OCI-LY1 (cell line): ENCODE measurements at regions not wholly inside any gene's neighbourhood (a gene's known extent, or its start where the extent isn't known, plus 50 kb on each side); places are given as distances from the start of the nearest gene placed in this dataset.
"Not testable (repeated sequence)": the region's sequence is repeated elsewhere in the genome, so short reads cannot be mapped to it uniquely, and the experiment has no call there.

Experiments
- H2AFZ ChIP-seq: fragments of 200-600 bp; sonication (generic), shearing (Covaris generic); 2 replicates; pipeline ENCODE4 v1.6.0; 2014; ENCODE audit warnings: antibody characterized with exemption, mild to moderate bottlenecking, low read length
- H3F3A ChIP-seq: fragments of 200-600 bp; sonication (generic), shearing (Covaris generic); 2 replicates; pipeline ENCODE4 v1.6.0; 2014; ENCODE audit warnings: mild to moderate bottlenecking, antibody characterized with exemption, low read length, moderate library complexity; ENCODE audit not compliant: insufficient read depth
- H3K27ac ChIP-seq: fragments of 200-600 bp; sonication (generic); 2 replicates; pipeline ENCODE4 v1.5.1; 2014; ENCODE audit warnings: low read length, mixed run types, mild to moderate bottlenecking, low read depth; ENCODE audit not compliant: poor library complexity, severe bottlenecking
- H3K27me3 ChIP-seq: fragments of 200-600 bp; sonication (generic); 2 replicates; pipeline ENCODE4 v1.6.0; 2014; ENCODE audit warnings: antibody characterized with exemption, mild to moderate bottlenecking, low read length, moderate library complexity; ENCODE audit not compliant: insufficient read depth
- H3K36me3 ChIP-seq: fragments of 200-600 bp; sonication (generic); 2 replicates; pipeline ENCODE4 v1.6.1; 2014; ENCODE audit warnings: mild to moderate bottlenecking, antibody characterized with exemption, low read length, moderate library complexity, mixed read lengths; ENCODE audit not compliant: insufficient read depth
- H3K4me1 ChIP-seq: fragments of 200-600 bp; sonication (generic); 2 replicates; pipeline ENCODE4 v1.5.1; 2014; ENCODE audit warnings: mild to moderate bottlenecking, low read length, moderate library complexity; ENCODE audit not compliant: insufficient read depth, severe bottlenecking
- H3K4me2 ChIP-seq: fragments of 200-600 bp; sonication (generic), shearing (Covaris generic); 2 replicates; pipeline ENCODE4 v1.6.1; 2014; ENCODE audit warnings: low read length
- H3K4me3 ChIP-seq: fragments of 200-600 bp; sonication (generic); 2 replicates; pipeline ENCODE4 v1.5.1; 2014; ENCODE audit warnings: low read length, low read depth, mild to moderate bottlenecking, mixed read lengths; ENCODE audit not compliant: poor library complexity, severe bottlenecking
- H3K79me2 ChIP-seq: fragments of 200-600 bp; shearing (Covaris generic); 2 replicates; pipeline ENCODE4 v1.6.1; 2016; ENCODE audit warnings: mixed run types, low read length, mixed read lengths; ENCODE audit not compliant: insufficient read depth
- H3K9ac ChIP-seq: fragments of 200-600 bp; sonication (generic), shearing (Covaris generic); 2 replicates; pipeline ENCODE4 v1.6.1; 2014; ENCODE audit warnings: mild to moderate bottlenecking, low read length, mixed read lengths
- H3K9me2 ChIP-seq: fragments of 200-600 bp; sonication (generic), shearing (Covaris generic); 2 replicates; pipeline ENCODE4 v1.6.1; 2014; ENCODE audit warnings: low read depth, mild to moderate bottlenecking, low read length, mixed read lengths
- H3K9me3 ChIP-seq: fragments of 200-600 bp; shearing (Covaris generic); 2 replicates; pipeline ENCODE4 v1.6.1; 2014; ENCODE audit warnings: low read length, mixed read lengths
- H4K20me1 ChIP-seq: fragments of 200-600 bp; sonication (generic), shearing (Covaris generic); 2 replicates; pipeline ENCODE4 v1.6.0; 2016; ENCODE audit warnings: mild to moderate bottlenecking, low read length; ENCODE audit not compliant: insufficient read depth

DNA sequence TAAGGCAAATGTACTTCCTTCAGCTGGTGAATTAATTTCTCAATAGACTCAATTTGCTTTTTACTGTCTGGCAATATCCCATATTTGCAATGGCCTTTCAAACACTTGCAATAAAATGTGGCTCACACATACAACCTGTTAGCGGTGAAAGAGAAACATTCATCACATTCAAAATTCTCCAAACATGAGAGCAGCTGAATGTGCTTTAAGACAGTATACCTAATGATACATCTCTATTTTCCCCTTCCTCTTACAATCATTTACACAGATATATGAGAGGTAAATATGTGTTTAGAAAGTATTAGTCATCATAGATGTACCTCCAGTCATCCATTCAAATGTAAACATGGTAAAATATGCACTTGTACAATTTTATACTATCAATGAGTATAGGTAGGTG, 61.5 kb upstream of the GOLGA8O start:
- H2AFZ ChIP-seq, H3K36me3 ChIP-seq, H3K4me3 ChIP-seq, H3K4me2 ChIP-seq, H3F3A ChIP-seq, H3K9me3 ChIP-seq, H3K79me2 ChIP-seq, H3K27ac ChIP-seq, H3K27me3 ChIP-seq, H3K9me2 ChIP-seq, H3K4me1 ChIP-seq, H3K9ac ChIP-seq, H4K20me1 ChIP-seq: not testable (repeated sequence)

DNA sequence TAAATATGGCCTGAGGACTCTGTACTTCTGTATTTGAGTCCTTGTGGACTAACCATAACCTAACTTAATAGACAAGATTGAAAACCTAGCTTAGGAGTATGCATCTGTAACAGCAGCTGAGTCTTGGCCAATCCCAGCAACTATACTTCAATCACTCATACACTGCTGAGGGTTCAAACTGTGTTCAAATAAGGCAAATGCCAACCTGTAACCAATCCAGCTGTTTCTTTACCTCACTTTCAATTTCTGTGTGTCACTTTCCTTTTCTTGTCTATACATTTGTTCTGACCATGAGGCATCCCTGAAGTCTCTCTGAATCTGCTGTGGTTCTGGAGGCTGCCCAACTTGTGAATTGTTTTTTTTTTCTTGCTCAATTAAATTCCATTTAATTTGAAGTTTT, 57.9 kb upstream of the GOLGA8O start:
- not testable (repeated sequence) for H3F3A ChIP-seq, H3K4me2 ChIP-seq, H3K27ac ChIP-seq, H3K36me3 ChIP-seq, H3K9ac ChIP-seq, H3K27me3 ChIP-seq, H3K79me2 ChIP-seq, H3K4me1 ChIP-seq, H3K4me3 ChIP-seq, H3K9me2 ChIP-seq, H3K9me3 ChIP-seq, H2AFZ ChIP-seq, H4K20me1 ChIP-seq

DNA sequence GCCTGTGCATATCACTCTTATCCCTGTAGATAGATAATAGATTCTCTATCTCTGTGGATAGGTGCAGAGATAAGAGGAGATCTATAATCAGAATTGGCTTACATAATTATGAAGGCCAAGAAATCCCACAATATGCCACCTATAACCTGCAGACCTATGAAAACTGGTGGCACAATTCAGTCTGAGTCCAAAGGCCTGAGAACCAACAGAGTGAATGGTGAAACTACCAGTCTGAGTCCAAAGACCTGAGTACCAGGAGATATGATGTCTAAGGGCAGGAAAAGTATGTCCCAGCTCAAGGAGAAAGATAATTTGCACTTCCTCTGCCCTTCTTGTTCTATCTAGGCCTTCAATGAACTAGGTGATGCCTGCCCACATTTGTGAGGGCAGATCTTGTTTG, 54.6 kb upstream of the GOLGA8O start:
- H2AFZ ChIP-seq, H3K4me2 ChIP-seq, H4K20me1 ChIP-seq, H3K9me3 ChIP-seq, H3K27ac ChIP-seq, H3K9me2 ChIP-seq, H3F3A ChIP-seq, H3K36me3 ChIP-seq, H3K9ac ChIP-seq, H3K27me3 ChIP-seq, H3K79me2 ChIP-seq, H3K4me1 ChIP-seq, H3K4me3 ChIP-seq: not testable (repeated sequence)

DNA sequence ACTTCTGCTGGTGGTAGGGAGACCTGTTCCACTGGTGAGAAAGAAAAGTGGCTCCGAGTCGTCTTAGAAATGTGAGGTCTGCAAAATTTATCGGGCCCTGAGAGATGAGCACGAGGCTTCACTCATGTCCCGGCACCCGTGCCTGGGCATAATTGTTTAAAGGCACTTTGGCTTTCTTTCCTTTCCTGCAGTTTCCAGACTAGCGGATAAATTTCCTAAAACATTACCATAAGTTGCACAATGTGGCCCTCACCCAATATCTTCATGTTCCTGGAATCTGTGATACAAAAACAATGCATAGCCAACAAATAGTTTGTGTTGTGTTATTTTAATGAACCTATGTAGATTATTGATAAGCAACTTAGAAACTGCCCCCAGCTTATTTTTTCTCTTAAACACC, 52.6 kb upstream of the GOLGA8O start:
- H3K9me2 ChIP-seq, H3K27ac ChIP-seq, H3K36me3 ChIP-seq, H3K4me2 ChIP-seq, H3K9me3 ChIP-seq, H4K20me1 ChIP-seq, H3K9ac ChIP-seq, H3K79me2 ChIP-seq, H3K27me3 ChIP-seq, H3F3A ChIP-seq, H3K4me1 ChIP-seq, H2AFZ ChIP-seq, H3K4me3 ChIP-seq: not testable (repeated sequence)

DNA sequence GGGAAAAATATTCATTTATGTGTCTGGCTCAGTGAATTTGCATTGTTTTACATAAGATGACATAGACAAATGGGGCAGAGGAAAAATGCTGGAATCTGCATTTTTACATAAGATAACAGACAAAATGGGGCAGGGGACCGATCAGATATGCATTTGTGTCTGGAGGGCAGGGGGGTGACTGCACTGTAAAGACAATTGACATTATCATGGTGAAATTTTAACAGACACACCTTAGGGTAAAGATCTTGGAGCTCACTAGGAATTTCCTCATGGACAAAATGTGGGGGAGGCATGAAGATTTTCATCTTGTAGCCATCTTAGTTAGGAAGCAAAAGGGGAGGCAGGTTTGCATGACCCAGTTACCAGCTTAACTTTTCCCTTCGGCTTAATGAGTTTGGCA, 51.4 kb upstream of the GOLGA8O start:
- not testable (repeated sequence) for H4K20me1 ChIP-seq, H3K27me3 ChIP-seq, H3K9me2 ChIP-seq, H3K27ac ChIP-seq, H3K79me2 ChIP-seq, H3K9me3 ChIP-seq, H3F3A ChIP-seq, H3K4me1 ChIP-seq, H3K36me3 ChIP-seq, H2AFZ ChIP-seq, H3K9ac ChIP-seq, H3K4me3 ChIP-seq, H3K4me2 ChIP-seq

DNA sequence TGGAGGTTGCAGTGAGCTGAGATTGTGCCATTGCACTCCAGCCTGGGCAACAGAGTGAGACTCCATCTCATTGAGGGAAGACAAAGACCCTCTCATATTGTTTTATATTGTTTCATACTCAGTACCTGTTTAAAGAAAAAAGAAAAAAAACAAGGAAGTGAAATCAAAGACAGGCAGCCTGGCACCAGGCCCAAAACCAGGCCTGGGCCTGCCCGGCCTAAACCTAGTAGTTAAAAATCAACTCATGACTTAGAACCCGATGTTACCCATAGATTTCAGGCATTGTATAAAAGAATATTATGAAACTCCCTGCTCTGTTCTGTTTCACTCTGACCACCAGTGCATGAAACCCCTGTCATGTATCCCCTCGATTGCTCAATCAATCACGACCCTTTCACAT, 50.2 kb upstream of the GOLGA8O start:
- H2AFZ ChIP-seq, H4K20me1 ChIP-seq, H3K4me2 ChIP-seq, H3K9me2 ChIP-seq, H3F3A ChIP-seq, H3K27me3 ChIP-seq, H3K79me2 ChIP-seq, H3K9me3 ChIP-seq, H3K4me3 ChIP-seq, H3K36me3 ChIP-seq, H3K9ac ChIP-seq, H3K4me1 ChIP-seq, H3K27ac ChIP-seq: not testable (repeated sequence)
